ENCODE measurements at regions not wholly inside any gene's neighbourhood (a gene's known extent, or its start where the extent isn't known, plus 50 kb on each side); places are given as distances from the start of the nearest gene placed in this dataset.
A peak's percentile ranks its signal among the peaks of the same experiment; 100 is the strongest.

DNA sequence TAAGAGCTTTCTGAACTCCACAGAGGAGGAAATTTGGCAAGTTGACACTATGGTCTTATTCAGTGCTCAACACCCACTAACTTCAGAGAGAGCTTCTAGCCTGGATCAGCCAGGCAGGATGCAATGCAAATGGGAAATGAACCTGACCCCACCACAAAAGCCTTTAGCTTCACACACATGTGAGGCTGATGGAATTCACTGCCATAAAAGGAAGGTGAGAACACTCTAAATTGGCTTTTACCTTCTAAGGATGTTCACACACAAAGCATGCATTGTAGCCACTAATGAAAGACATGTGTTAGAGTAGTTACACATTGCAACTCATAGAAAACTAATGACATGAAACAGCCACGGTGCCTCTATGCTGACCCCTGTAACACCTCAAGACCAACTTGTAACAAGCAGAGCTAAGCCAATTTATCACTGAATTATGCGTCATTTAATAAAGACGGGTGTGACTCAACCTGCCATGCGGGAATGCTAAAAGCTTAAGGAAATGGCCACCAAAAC lies 262.1 kb downstream of the HACE1 start:
- Histone ChIP-seq H3K18ac (ENCODE audit: extremely low read depth, low read length) (no peak overlapping the region), H3K23ac (ENCODE audit: insufficient read length) (no peak overlapping the region), H4K5ac (ENCODE audit: insufficient read length, low read depth, low read length) (no peak overlapping the region), H3K4me3 (ENCODE audit: extremely low read depth in 1 of 4, insufficient read depth in 2 of 4, low read depth in 3 of 4, low read length in 4 of 4) (no peak overlapping the region), H4K8ac (ENCODE audit: extremely low read depth, insufficient read depth, low read length) (no peak overlapping the region), H3K23me2 (ENCODE audit: low read depth, low read length) (no peaks in the 10 kb centered on the region), H4K91ac (replicated peaks; ENCODE audit: insufficient read length, low read length) (no peak overlapping the region), H2AFZ (ENCODE audit: low read length) (peak overlapping the region; percentile 64), H3K4me2 (ENCODE audit: insufficient read depth in 1 of 2, low read depth in 2 of 2, low read length in 2 of 2) (no peak overlapping the region), H3K36me3 (ENCODE audit: control insufficient read depth in 2 of 4, insufficient read depth in 4 of 4, low read length in 3 of 4) (no peaks in the 10 kb centered on the region), H3K4ac (replicated peaks; ENCODE audit: insufficient read length, low read depth, low read length) (no peak overlapping the region), H3K27ac (ENCODE audit: low read depth, low read length) (no peak overlapping the region), H3K4me1 (replicated peaks in 1 of 4; ENCODE audit: control insufficient read depth in 3 of 4, insufficient read depth in 4 of 4, low read length in 3 of 4) (peaks cover 0 to 3% (median 0%) of the 10 kb centered on the region in 4 experiments; a peak in 1 of 7 replicates), H2BK120ac (replicated peaks; ENCODE audit: low read depth, low read length) (no peak overlapping the region), H3K79me2 (ENCODE audit: control insufficient read depth in 1 of 2, insufficient read depth in 2 of 2, low read length in 2 of 2) (no peaks in the 10 kb centered on the region), H2BK15ac (ENCODE audit: low read length) (no peak overlapping the region; the same call in 1 of the 2 replicates), H3K79me1 (ENCODE audit: low read depth, low read length) (no peaks in the 10 kb centered on the region), H2AK5ac (ENCODE audit: low read depth, low read length) (no peak overlapping the region), H3K56ac (replicated peaks; ENCODE audit: insufficient read length, low read depth, low read length) (no peak overlapping the region), H3K14ac (ENCODE audit: insufficient read length) (no peak overlapping the region), H3K9ac (replicated peaks in 1 of 4; ENCODE audit: extremely low read depth in 1 of 4, low read depth in 3 of 4, low read length in 3 of 4) (no peak overlapping the region), H2BK5ac (ENCODE audit: low read depth, low read length) (no peak overlapping the region), H4K20me1 (replicated peaks in 1 of 2; ENCODE audit: control insufficient read depth in 1 of 2, insufficient read depth in 2 of 2, low read length in 2 of 2) (no peaks in the 10 kb centered on the region), H2BK20ac (ENCODE audit: low read length) (no peak overlapping the region), H3K27me3 (replicated peaks in 1 of 4; ENCODE audit: control insufficient read depth in 3 of 4, extremely low read depth in 1 of 4, insufficient read depth in 3 of 4, low read length in 3 of 4) (no peaks in the 10 kb centered on the region), H2BK12ac (ENCODE audit: low read depth, low read length) (no peak overlapping the region), H3K9me3 (ENCODE audit: insufficient read depth in 2 of 2, low read depth in 1 of 2, low read length in 1 of 2) (no peaks in the 10 kb centered on the region)
- 96% methylated on average over 4 of the region's 4 CpGs; no CpG with 5 or more reads in 1 of the 2 experiments for WGBS, 2 experiments (ENCODE audit: extremely low coverage in 1 of 2, insufficient coverage in 1 of 2, insufficient read length in 1 of 2, insufficient replicate concordance in 2 of 2, low coverage in 1 of 2, low lambda C conversion rate in 2 of 2, missing lambda C conversion rate in 1 of 2)
- ChIA-PET POLR2A (ENCODE audit: partially characterized antibody) (interaction anchor here (0.7 kb wide), 1 partner anchor 811 kb away, joined by 3 read pairs; no protein-coding TSS in a partner anchor), CTCF (ENCODE audit: partially characterized antibody) (interaction anchor here (0.6 to 1.3 kb wide), 3 partner anchors 17 to 63 kb away, joined by 3 read pairs; no protein-coding TSS in a partner anchor)
- TF ChIP-seq CHD2 (IDR thresholded peaks at IDR 0.05; ENCODE audit: low read length) (no peak), SIN3A (conservative IDR thresholded peaks at IDR 0.05 in 1 of 2, IDR thresholded peaks at IDR 0.05 in 1 of 2; ENCODE audit: low read depth in 1 of 2, low read length in 2 of 2) (no peak), TBP (IDR thresholded peaks at IDR 0.05; ENCODE audit: low read depth, low read length) (no peak), ZNF274 (IDR thresholded peaks at IDR 0.05; ENCODE audit: borderline replicate concordance, extremely low read depth, low read length) (no peak), SIX5 (IDR thresholded peaks at IDR 0.05; ENCODE audit: low read depth, low read length) (no peak), SIRT6 (IDR thresholded peaks at IDR 0.05; ENCODE audit: low read length) (no peak), BACH1 (IDR thresholded peaks at IDR 0.05; ENCODE audit: low read length) (no peak), TEAD4 (IDR thresholded peaks at IDR 0.05; ENCODE audit: low read depth, low read length) (no peak), EP300 (IDR thresholded peaks at IDR 0.05; ENCODE audit: borderline replicate concordance in 1 of 2, low read depth in 2 of 2, low read length in 2 of 2) (no peak), EGR1 (IDR thresholded peaks at IDR 0.05; ENCODE audit: borderline replicate concordance, low read depth, low read length) (no peak), POU5F1 (IDR thresholded peaks at IDR 0.05; ENCODE audit: low read depth, low read length) (no peak), SAP30 (IDR thresholded peaks at IDR 0.05; ENCODE audit: insufficient read depth, insufficient replicate concordance, low read length) (no peak), SRF (IDR thresholded peaks at IDR 0.05; ENCODE audit: low read depth, low read length) (no peak), SUZ12 (IDR thresholded peaks at IDR 0.05; ENCODE audit: low read length) (no peak), TAF1 (IDR thresholded peaks at IDR 0.05; ENCODE audit: low read depth, low read length) (no peak)
- DNase-seq (ENCODE audit: low read depth in 1 of 2, low spot score in 2 of 2) = no peak
- FAIRE-seq = no peak

All from H1 (cell line).